Sigmoid colon (tissue), 3 donors: ENCODE measurements at regions not wholly inside any gene's neighbourhood (a gene's known extent, or its start where the extent isn't known, plus 50 kb on each side); places are given as distances from the start of the nearest gene placed in this dataset.

Source experiments
- POLR2A ChIP-seq, 2 donors: fragments of 450-650 bp; IDR thresholded peaks; one replicate each; pipeline ENCODE4 v1.6.1; 2016; ENCODE audit warnings: antibody characterized with exemption in 2 of 2, mild to moderate bottlenecking in 2 of 2, moderate library complexity in 2 of 2
- TF ChIP-seq, protein P1 (sequence below), 4 experiments: fragments of 450-650 bp in 3 of 4; fragments of 200-600 bp in 1 of 4; IDR thresholded peaks; one replicate each; pipeline ENCODE4 v1.5.1; 2016 to 2019; ENCODE audit warnings: antibody characterized with exemption in 4 of 4, mild to moderate bottlenecking in 3 of 4, moderate library complexity in 2 of 4

DNA sequence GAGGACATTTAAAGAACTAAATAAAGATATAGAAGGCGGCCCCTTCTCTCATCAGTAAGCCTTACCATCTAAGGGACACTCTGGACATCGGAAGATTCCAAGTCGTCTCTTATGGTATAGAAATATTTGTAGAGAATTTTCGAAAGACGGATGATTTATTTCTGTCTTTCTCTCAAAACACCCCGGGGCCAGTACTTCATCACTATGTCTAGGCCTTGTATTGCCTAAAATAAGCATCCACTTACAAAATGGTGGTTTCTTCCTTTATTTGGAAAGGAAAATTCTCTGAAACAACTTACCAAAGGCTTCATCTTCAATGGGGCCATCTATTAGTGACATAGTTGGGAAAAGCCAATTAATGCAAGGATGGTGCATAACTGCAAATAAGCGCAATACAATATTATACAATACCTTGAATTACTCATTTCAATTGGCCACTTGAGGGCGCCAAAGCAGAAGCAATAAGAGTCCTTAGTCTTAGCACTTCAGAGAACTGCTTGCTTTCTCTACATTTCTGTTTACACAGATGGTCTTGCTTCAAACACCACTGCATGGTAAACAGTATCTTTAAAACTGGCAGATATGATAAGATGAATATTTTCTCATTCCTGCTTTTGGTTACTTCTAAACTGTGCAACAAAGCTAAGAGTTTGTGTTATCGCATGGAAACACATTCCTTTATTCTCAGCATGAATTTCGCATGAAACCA, 113.2 kb downstream of the VIP start:
- no peak for TF ChIP-seq POLR2A (IDR thresholded peaks at IDR 0.05)
- TF ChIP-seq, protein P1, sequence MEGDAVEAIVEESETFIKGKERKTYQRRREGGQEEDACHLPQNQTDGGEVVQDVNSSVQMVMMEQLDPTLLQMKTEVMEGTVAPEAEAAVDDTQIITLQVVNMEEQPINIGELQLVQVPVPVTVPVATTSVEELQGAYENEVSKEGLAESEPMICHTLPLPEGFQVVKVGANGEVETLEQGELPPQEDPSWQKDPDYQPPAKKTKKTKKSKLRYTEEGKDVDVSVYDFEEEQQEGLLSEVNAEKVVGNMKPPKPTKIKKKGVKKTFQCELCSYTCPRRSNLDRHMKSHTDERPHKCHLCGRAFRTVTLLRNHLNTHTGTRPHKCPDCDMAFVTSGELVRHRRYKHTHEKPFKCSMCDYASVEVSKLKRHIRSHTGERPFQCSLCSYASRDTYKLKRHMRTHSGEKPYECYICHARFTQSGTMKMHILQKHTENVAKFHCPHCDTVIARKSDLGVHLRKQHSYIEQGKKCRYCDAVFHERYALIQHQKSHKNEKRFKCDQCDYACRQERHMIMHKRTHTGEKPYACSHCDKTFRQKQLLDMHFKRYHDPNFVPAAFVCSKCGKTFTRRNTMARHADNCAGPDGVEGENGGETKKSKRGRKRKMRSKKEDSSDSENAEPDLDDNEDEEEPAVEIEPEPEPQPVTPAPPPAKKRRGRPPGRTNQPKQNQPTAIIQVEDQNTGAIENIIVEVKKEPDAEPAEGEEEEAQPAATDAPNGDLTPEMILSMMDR (IDR thresholded peaks at IDR 0.05), result peak; percentile 13 to 53 (median 32)
